ENCODE measurements at regions not wholly inside any gene's neighbourhood (a gene's known extent, or its start where the extent isn't known, plus 50 kb on each side); places are given as distances from the start of the nearest gene placed in this dataset.

DNA sequence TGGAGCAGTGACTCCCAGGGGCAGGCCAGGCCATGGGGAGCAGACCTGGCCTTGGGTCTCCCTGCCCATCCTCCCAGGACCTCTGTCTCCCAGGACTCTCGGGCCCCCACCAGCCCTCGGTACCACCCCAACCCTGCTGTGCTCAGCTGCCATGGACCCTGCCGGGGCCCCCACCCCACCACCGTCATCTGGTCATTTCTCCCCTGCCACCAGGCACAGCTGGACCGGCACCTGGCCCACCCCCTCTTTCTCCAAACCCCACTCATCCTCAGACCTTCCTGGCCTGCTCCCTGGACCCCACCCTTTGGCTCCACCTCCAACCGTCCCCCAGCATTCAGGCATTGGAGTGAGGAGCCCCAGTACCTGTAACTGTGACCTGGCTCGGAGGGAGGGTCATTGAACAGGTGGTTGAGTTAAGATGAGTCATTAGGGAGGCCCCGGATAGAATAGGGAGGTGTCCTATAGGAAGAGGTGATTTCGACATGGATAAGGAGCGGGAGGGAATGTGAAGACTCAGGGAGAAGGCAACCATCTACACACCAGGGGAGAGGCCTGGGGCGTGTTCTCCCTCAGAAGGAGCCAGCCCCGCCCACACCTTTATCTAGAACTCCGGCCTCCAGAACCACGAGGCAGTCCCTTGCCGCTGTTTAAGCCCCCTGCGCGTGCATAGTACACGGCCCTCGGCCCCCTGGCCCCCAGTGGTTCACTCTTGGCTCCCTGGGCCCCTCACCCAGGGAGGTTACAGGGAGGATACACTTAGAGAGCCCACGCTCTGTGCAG, 1395.9 kb downstream of the BRD1 start:
- no peaks in the 10 kb centered on the region for H4K20me1 ChIP-seq (ENCODE audit: insufficient read depth, low read length)
- BruUV-seq (replicated peaks): no TSS peak
- DNase-seq (ENCODE audit: low spot score) (no peak), FAIRE-seq (no peak), ATAC-seq (no peak)
- H3K27ac ChIP-seq (ENCODE audit: extremely low read length, insufficient read depth, low read length): no peak overlapping the region
- POLR2A ChIA-PET: no interaction called here
- WGBS (ENCODE audit: low lambda C conversion rate): 13% methylated on average over 16 of the region's 20 CpGs
- H3K9me3 ChIP-seq (ENCODE audit: low read length): no peaks in the 10 kb centered on the region
- CTCF ChIA-PET (ENCODE audit: low intra/inter-chr PET ratio, low total read pairs): no interaction called here
- no peak overlapping the region for H2AFZ ChIP-seq (ENCODE audit: low read length)
- peaks cover 10 to 69% of the 10 kb centered on the region in 2 experiments; a peak in 4 of 5 replicates for H3K27me3 ChIP-seq (ENCODE audit: control insufficient read depth in 1 of 2, insufficient read depth in 2 of 2, low read length in 2 of 2)
- TF ChIP-seq ZBTB46 (CRISPR knock-in tag; IDR thresholded peaks at IDR 0.05; ENCODE audit: borderline replicate concordance): no peak
- TF ChIP-seq NCOR1 (IDR thresholded peaks at IDR 0.05; ENCODE audit: borderline replicate concordance, low read length): no peak
- no peak for TF ChIP-seq E2F5 (CRISPR knock-in tag; conservative IDR thresholded peaks at IDR 0.05)
- no peaks in the 10 kb centered on the region for H3K4me1 ChIP-seq (ENCODE audit: insufficient read depth, low read length)
- no peak overlapping the region for H3K4me3 ChIP-seq (replicated peaks in 1 of 3; ENCODE audit: insufficient read depth in 1 of 3, low read depth in 2 of 3, low read length in 3 of 3)
- in situ Hi-C loops (cut with HindIII; ENCODE audit: extremely low pct_ligation_motif_present, low pct_unique_long_range_greater_than_20kb) (no loop called here), intact Hi-C loops (cut with micrococcal nuclease; ENCODE audit: unreplicated experiment) (no loop called here)
- no peak overlapping the region for H3K4me2 ChIP-seq (ENCODE audit: low read depth, low read length)
- no peaks in the 10 kb centered on the region for H3K79me2 ChIP-seq (ENCODE audit: insufficient read depth, low read length)
- no peak overlapping the region for H3K9ac ChIP-seq (ENCODE audit: insufficient read depth, low read depth, low read length)
- no peaks in the 10 kb centered on the region for H3K36me3 ChIP-seq (replicated peaks in 1 of 2; ENCODE audit: control insufficient read depth in 1 of 2, insufficient read depth in 2 of 2, low read length in 2 of 2)

- Histone ChIP-seq H3K4me3 (replicated peaks in 1 of 3; ENCODE audit: insufficient read depth in 1 of 3, low read depth in 2 of 3, low read length in 3 of 3) (no peak overlapping the region), H3K79me2 (ENCODE audit: insufficient read depth, low read length) (no peaks in the 10 kb centered on the region), H3K9ac (ENCODE audit: insufficient read depth, low read depth, low read length) (no peak overlapping the region), H3K4me2 (ENCODE audit: low read depth, low read length) (no peak overlapping the region), H4K20me1 (ENCODE audit: insufficient read depth, low read length) (no peaks in the 10 kb centered on the region), H3K36me3 (replicated peaks in 1 of 2; ENCODE audit: control insufficient read depth in 1 of 2, insufficient read depth in 2 of 2, low read length in 2 of 2) (no peaks in the 10 kb centered on the region), H2AFZ (ENCODE audit: low read length) (no peak overlapping the region), H3K4me1 (ENCODE audit: insufficient read depth, low read length) (no peaks in the 10 kb centered on the region), H3K27ac (ENCODE audit: extremely low read length, insufficient read depth, low read length) (no peak overlapping the region), H3K27me3 (ENCODE audit: control insufficient read depth in 1 of 2, insufficient read depth in 2 of 2, low read length in 2 of 2) (peaks cover 11 to 71% of the 10 kb centered on the region in 2 experiments; a peak in 4 of 5 replicates), H3K9me3 (ENCODE audit: low read length) (no peaks in the 10 kb centered on the region)
- in situ Hi-C loops (cut with HindIII; ENCODE audit: extremely low pct_ligation_motif_present, low pct_unique_long_range_greater_than_20kb): no loop called here
- ATAC-seq (no peak), DNase-seq (ENCODE audit: low spot score) (no peak), FAIRE-seq (no peak)
- intact Hi-C loops (cut with micrococcal nuclease; ENCODE audit: unreplicated experiment): no loop called here
- no TSS peak for BruUV-seq (replicated peaks)
- WGBS (ENCODE audit: low lambda C conversion rate): 34% methylated on average over 10 of the region's 10 CpGs
- ChIA-PET POLR2A (no interaction called here), CTCF (ENCODE audit: low intra/inter-chr PET ratio, low total read pairs) (no interaction called here)
- no peak for TF ChIP-seq PHF21A (CRISPR knock-in tag; IDR thresholded peaks at IDR 0.05)
- no peak for TF ChIP-seq FIP1L1 (IDR thresholded peaks at IDR 0.05; ENCODE audit: borderline replicate concordance, insufficient read depth, low read depth, low read length)
- TF ChIP-seq, protein P1, sequence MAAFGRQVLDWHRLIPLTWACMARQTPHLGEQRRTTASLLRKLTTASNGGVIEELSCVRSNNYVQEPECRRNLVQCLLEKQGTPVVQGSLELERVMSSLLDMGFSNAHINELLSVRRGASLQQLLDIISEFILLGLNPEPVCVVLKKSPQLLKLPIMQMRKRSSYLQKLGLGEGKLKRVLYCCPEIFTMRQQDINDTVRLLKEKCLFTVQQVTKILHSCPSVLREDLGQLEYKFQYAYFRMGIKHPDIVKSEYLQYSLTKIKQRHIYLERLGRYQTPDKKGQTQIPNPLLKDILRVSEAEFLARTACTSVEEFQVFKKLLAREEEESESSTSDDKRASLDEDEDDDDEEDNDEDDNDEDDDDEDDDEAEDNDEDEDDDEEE (CRISPR knock-in tag; IDR thresholded peaks at IDR 0.05): no peak
- no peak for TF ChIP-seq SIN3B (IDR thresholded peaks at IDR 0.05; ENCODE audit: low read length)
- TF ChIP-seq, protein P2, sequence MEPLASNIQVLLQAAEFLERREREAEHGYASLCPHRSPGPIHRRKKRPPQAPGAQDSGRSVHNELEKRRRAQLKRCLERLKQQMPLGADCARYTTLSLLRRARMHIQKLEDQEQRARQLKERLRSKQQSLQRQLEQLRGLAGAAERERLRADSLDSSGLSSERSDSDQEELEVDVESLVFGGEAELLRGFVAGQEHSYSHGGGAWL (CRISPR knock-in tag; IDR thresholded peaks at IDR 0.05): no peak
- TF ChIP-seq, protein P3, sequence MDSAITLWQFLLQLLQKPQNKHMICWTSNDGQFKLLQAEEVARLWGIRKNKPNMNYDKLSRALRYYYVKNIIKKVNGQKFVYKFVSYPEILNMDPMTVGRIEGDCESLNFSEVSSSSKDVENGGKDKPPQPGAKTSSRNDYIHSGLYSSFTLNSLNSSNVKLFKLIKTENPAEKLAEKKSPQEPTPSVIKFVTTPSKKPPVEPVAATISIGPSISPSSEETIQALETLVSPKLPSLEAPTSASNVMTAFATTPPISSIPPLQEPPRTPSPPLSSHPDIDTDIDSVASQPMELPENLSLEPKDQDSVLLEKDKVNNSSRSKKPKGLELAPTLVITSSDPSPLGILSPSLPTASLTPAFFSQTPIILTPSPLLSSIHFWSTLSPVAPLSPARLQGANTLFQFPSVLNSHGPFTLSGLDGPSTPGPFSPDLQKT (CRISPR knock-in tag; IDR thresholded peaks at IDR 0.05; ENCODE audit: borderline replicate concordance): no peak
- TF ChIP-seq MAFK (conservative IDR thresholded peaks at IDR 0.05 in 1 of 2, IDR thresholded peaks at IDR 0.05 in 1 of 2; ENCODE audit: low read length in 2 of 2): no peak
- TF ChIP-seq DPF2 (CRISPR knock-in tag; IDR thresholded peaks at IDR 0.05; ENCODE audit: borderline replicate concordance, low read depth): no peak
Observed at GRCh38 chr22:48431014-48431413, 1396.7 kb downstream of the BRD1 start.

All from HepG2 (cell line).